ENCODE measurements at regions not wholly inside any gene's neighbourhood (a gene's known extent, or its start where the extent isn't known, plus 50 kb on each side); places are given as distances from the start of the nearest gene placed in this dataset.

DNA sequence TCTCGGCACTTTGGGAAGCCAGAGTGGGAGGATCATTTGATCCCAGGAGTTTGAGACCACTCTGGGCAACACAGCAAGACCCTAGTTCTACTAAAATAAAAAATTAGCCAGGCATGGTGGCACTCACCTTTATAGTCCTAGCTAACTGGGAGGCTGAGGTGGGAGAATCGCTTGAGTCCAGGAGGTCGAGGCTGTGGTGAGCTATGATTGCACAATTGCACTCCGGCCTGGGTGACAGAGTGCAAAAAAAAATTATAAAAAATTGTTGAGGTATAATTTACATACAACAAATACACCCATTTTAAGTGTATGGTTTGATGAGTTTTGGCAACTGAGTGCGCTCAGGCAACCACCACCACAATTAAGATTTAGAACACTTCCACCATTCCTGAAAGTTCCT lies 108.5 kb upstream of the GADD45A start:
- TF ChIP-seq EZH2 (IDR thresholded peaks at IDR 0.05; ENCODE audit: insufficient read depth, poor library complexity, severe bottlenecking) (no peak), EZH2phosphoT487 (IDR thresholded peaks at IDR 0.05; ENCODE audit: insufficient read depth, low read depth) (no peak)
